ENCODE measurements at regions not wholly inside any gene's neighbourhood (a gene's known extent, or its start where the extent isn't known, plus 50 kb on each side); places are given as distances from the start of the nearest gene placed in this dataset.

DNA sequence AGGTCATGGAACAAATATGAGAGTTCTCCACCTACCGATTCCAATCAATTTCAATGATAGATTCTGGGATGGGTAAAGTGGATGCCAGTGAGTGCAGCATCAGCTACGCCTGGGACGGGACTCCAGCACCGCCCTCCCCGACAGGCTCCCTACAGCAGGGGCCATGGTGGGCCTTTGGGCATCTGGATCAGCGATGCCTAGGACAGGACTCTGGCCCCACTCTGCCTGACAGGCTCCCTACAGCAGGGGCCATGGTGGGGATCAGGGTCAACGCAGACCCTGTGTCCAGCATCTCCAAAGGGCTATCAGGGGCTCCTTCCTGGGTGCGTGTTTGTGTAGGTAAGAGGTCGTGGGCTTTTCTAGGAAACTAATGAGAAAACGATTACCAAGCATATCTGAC is 111.2 kb upstream of the TCERG1L start:
- DNase-seq (ENCODE audit: low read depth in 4 of 6, low spot score in 6 of 6), result no peak
- H3K27me3 ChIP-seq (ENCODE audit: control insufficient read depth, insufficient read depth, low read length), result no peaks in the 10 kb centered on the region
- peaks cover 17% of the 10 kb centered on the region for H3K4me1 ChIP-seq (ENCODE audit: control insufficient read depth, insufficient read depth, low read length)
- H3K36me3 ChIP-seq (ENCODE audit: control insufficient read depth, insufficient read depth, low read length), result no peaks in the 10 kb centered on the region
- H3K9me3 ChIP-seq (ENCODE audit: control insufficient read depth, insufficient read depth, low read length), result no peaks in the 10 kb centered on the region
- WGBS (ENCODE audit: insufficient coverage), result 98% methylated on average over 7 of the region's 10 CpGs
- no peak overlapping the region for H3K4me3 ChIP-seq (ENCODE audit: low read depth, low read length)
- H3K27ac ChIP-seq (ENCODE audit: low read depth, low read length), result no peak overlapping the region

DNA sequence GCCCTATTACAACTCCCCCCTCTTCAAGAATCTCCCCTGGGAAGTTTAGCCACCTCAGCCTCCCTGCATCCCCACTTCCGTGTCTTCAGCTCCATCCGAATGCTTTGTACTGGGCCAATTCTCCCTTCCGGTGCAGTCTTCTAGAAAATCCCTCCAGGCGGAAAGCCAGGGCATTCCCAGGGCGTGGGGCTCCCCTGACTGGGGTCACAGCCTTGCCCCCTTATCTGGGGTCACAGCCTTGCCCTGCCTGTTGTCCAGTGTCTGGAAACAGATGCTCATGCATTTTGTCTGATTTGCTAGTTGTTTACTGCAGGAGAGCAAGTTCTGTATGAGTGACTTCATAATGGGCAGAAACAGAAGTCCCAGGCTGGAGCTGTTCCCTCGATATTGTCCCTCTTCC is 112.5 kb upstream of the TCERG1L start:
- no peaks in the 10 kb centered on the region for H3K9me3 ChIP-seq (ENCODE audit: control insufficient read depth, insufficient read depth, low read length)
- WGBS (ENCODE audit: insufficient coverage), result 83% methylated on average over 6 of the region's 6 CpGs

DNA sequence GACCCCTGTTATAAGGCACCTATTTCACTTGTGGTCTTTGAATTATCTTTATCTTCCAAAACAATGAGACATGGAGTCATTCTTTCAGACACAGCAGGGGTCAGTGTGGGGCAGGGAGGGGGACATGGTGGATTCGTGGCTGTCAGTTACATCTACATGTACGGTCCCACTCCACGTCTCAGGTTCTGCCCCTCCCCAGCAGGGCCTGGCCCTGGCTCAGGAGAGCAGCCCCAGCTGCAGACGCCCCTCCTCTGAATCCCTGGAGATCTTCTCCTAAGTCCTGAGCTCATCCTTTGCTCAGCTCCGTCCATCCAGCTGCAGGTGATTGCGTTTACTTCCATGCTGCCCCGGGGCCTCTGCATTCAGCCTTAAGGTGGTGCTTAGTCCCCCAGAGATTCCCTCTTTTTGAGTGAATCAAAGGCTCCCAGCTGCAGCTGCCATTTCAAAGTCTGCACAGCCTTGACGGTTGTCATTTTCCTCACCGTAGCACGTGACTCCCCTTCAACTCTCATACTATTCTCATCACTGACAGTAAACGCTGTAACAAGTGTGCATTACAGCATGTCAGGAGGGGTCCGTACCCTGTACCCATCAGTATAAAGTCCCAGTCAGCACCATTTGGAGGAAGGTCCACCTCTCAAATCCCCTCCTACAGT is 113.4 kb upstream of the TCERG1L start:
- no peaks in the 10 kb centered on the region for H3K36me3 ChIP-seq (ENCODE audit: control insufficient read depth, insufficient read depth, low read length)
- 80% methylated on average over 12 of the region's 12 CpGs for WGBS (ENCODE audit: insufficient coverage)
- H3K27me3 ChIP-seq (ENCODE audit: control insufficient read depth, insufficient read depth, low read length), result peaks cover 2% of the 10 kb centered on the region
- no peak for DNase-seq (ENCODE audit: low read depth in 4 of 6, low spot score in 6 of 6)
- H3K4me3 ChIP-seq (ENCODE audit: low read depth, low read length), result no peak overlapping the region
- H3K9me3 ChIP-seq (ENCODE audit: control insufficient read depth, insufficient read depth, low read length), result no peaks in the 10 kb centered on the region
- H3K27ac ChIP-seq (ENCODE audit: low read depth, low read length), result no peak overlapping the region
- peaks cover 20% of the 10 kb centered on the region for H3K4me1 ChIP-seq (ENCODE audit: control insufficient read depth, insufficient read depth, low read length)

More for the DNA sequence above, 112.5 kb upstream of the TCERG1L start:
- no peak for DNase-seq (ENCODE audit: low read depth in 4 of 6, low spot score in 6 of 6)
- Histone ChIP-seq H3K4me1 (ENCODE audit: control insufficient read depth, insufficient read depth, low read length) (peaks cover 17% of the 10 kb centered on the region), H3K4me3 (ENCODE audit: low read depth, low read length) (no peak overlapping the region), H3K36me3 (ENCODE audit: control insufficient read depth, insufficient read depth, low read length) (no peaks in the 10 kb centered on the region), H3K27ac (ENCODE audit: low read depth, low read length) (no peak overlapping the region), H3K27me3 (ENCODE audit: control insufficient read depth, insufficient read depth, low read length) (no peaks in the 10 kb centered on the region)

DNA sequence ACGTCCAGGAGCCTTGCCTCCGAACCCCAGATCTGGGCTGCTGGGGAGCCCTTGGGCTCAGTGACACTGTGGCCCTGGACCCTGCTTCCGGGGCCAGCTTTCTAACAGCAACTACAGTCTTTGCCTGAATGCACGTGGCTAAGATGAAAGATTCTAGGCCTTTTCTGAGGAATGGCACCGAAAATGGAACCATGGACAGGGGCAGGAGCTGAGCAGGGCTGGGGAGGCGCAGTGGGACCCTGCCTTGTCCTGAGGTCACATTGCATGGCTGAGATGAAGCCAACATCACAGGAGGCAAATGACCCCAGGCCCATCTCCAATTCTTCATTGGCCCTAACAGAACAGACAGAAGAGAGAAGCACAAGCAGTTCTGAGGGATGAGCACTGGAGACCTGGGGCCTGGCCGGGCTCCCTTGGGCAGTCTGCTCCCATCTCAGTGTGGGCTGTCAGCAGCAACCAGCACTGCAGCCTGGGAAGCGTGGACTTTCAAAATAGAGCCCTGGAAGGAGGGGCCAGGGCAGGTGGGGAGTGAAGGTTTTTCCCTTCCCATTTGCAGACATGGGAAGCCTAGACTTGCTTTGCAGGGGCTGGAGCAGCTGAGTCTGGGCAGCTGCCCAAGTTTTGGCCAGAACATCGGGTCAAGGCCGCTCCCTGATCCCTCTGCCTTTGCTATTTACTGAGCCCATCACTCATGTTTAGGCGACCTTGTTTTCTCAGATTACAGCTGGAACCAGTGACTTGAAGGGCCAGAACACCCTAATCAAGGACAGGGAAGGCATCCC is 114.4 kb upstream of the TCERG1L start:
- Histone ChIP-seq H3K36me3 (ENCODE audit: control insufficient read depth, insufficient read depth, low read length) (no peaks in the 10 kb centered on the region), H3K27me3 (ENCODE audit: control insufficient read depth, insufficient read depth, low read length) (peaks cover 4% of the 10 kb centered on the region), H3K4me3 (ENCODE audit: low read depth, low read length) (no peak overlapping the region), H3K9me3 (ENCODE audit: control insufficient read depth, insufficient read depth, low read length) (no peaks in the 10 kb centered on the region), H3K4me1 (ENCODE audit: control insufficient read depth, insufficient read depth, low read length) (peaks cover 25% of the 10 kb centered on the region), H3K27ac (ENCODE audit: low read depth, low read length) (no peak overlapping the region)
- 78% methylated on average over 9 of the region's 11 CpGs for WGBS (ENCODE audit: insufficient coverage)
- peak in 1 of 6 donors; percentile 35 for DNase-seq (ENCODE audit: low read depth in 4 of 6, low spot score in 6 of 6)

DNA sequence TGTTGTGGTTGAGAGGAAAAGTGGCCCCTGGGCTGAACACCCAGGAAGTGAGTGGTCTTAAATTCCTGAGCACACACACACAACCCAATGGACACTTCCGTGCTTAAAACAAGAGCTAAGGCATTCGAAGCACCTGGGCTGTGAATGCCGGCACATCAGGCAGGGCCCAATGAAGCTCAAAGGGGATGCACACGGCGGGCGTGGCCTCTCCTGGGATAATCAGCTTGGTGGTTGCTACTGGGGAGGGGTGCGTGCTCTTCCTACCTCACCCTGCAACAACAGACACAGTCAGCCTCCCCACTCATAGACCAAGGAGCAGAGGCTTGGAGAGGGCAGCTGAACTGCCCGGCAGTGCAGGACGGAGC is 115.0 kb upstream of the TCERG1L start:
- no peak overlapping the region for H3K4me3 ChIP-seq (ENCODE audit: low read depth, low read length)
- WGBS (ENCODE audit: insufficient coverage), result 62% methylated on average over 2 of the region's 9 CpGs
- no peak overlapping the region for H3K27ac ChIP-seq (ENCODE audit: low read depth, low read length)
- no peaks in the 10 kb centered on the region for H3K36me3 ChIP-seq (ENCODE audit: control insufficient read depth, insufficient read depth, low read length)
- peaks cover 5% of the 10 kb centered on the region for H3K27me3 ChIP-seq (ENCODE audit: control insufficient read depth, insufficient read depth, low read length)
- no peak for DNase-seq (ENCODE audit: low read depth in 4 of 6, low spot score in 6 of 6)
- H3K9me3 ChIP-seq (ENCODE audit: control insufficient read depth, insufficient read depth, low read length), result no peaks in the 10 kb centered on the region
- peaks cover 30% of the 10 kb centered on the region for H3K4me1 ChIP-seq (ENCODE audit: control insufficient read depth, insufficient read depth, low read length)

DNA sequence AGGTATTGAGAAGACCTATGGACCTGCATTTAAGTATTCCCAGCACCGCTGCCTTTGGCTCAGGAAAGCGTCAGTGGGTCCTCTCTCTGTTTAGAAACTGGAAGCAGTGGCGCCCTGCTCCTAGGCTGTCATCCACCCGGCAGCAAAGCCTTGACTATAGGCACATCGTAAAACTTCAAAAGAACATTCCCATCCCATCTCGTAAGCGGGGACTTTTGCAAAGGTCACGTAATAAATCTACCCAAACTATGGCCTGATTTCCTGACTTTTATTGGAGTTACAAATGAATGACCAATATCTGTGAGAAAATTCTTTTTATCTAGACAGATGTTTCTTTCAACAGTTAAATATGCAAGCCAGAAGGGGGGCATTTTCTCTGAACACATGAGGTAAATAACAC is 115.8 kb upstream of the TCERG1L start:
- H3K4me3 ChIP-seq (ENCODE audit: low read depth, low read length), result no peak overlapping the region
- peaks cover 38% of the 10 kb centered on the region for H3K4me1 ChIP-seq (ENCODE audit: control insufficient read depth, insufficient read depth, low read length)
- H3K27me3 ChIP-seq (ENCODE audit: control insufficient read depth, insufficient read depth, low read length), result peaks cover 11% of the 10 kb centered on the region
- DNase-seq (ENCODE audit: low read depth in 4 of 6, low spot score in 6 of 6), result no peak
- H3K27ac ChIP-seq (ENCODE audit: low read depth, low read length), result no peak overlapping the region
- WGBS (ENCODE audit: insufficient coverage), result 39% methylated on average over 5 of the region's 8 CpGs
- no peaks in the 10 kb centered on the region for H3K36me3 ChIP-seq (ENCODE audit: control insufficient read depth, insufficient read depth, low read length)
- no peaks in the 10 kb centered on the region for H3K9me3 ChIP-seq (ENCODE audit: control insufficient read depth, insufficient read depth, low read length)

DNA sequence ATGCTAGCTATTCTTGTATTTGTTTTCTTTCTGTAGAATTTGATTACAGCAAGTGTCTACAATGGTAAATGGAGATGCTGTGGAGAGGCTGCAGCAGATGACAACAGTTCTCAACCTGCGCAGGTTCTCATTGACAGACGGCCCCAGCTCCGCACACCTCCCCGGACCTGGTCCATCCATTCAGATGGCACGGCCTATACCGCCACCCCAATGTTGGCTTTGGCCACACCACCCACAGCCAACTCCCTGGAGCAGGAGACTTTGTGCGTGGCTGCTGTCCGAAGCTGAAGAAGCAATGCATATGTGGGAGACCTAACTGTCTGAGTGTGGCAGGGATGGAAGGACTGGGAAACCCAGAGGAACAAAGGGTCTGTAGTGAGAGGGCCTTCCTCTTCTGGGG is 116.4 kb upstream of the TCERG1L start:
- H3K36me3 ChIP-seq (ENCODE audit: control insufficient read depth, insufficient read depth, low read length), result no peaks in the 10 kb centered on the region
- no peaks in the 10 kb centered on the region for H3K9me3 ChIP-seq (ENCODE audit: control insufficient read depth, insufficient read depth, low read length)
- no peak overlapping the region for H3K27ac ChIP-seq (ENCODE audit: low read depth, low read length)
- no peak overlapping the region for H3K4me3 ChIP-seq (ENCODE audit: low read depth, low read length)
- WGBS (ENCODE audit: insufficient coverage), result no CpG with 5 or more reads among the region's 8 CpGs
- H3K4me1 ChIP-seq (ENCODE audit: control insufficient read depth, insufficient read depth, low read length), result peaks cover 41% of the 10 kb centered on the region
- H3K27me3 ChIP-seq (ENCODE audit: control insufficient read depth, insufficient read depth, low read length), result peaks cover 17% of the 10 kb centered on the region
- DNase-seq (ENCODE audit: low read depth in 4 of 6, low spot score in 6 of 6), result no peak

DNA sequence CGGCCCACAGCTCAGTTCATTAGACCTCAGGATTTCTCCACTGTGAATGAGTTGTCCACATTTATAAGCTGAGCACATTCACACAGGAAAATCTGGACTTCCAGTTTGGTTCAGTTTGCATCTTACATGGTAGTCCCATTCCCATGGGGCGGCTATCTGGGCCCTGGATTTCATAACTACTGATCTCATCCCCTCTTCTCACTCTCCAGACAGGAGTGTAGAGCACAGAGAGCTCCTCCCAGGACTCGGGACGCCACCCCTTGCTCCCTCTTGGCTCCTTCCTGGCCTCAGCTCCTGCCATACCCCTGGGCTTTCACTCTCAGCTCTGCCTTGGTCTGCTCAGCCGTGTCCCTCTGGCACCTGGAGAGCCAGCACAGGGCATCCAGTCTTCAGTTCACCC is 117.6 kb upstream of the TCERG1L start:
- Histone ChIP-seq H3K27ac (ENCODE audit: low read depth, low read length) (no peak overlapping the region), H3K36me3 (ENCODE audit: control insufficient read depth, insufficient read depth, low read length) (no peaks in the 10 kb centered on the region), H3K4me1 (ENCODE audit: control insufficient read depth, insufficient read depth, low read length) (peaks cover 41% of the 10 kb centered on the region), H3K27me3 (ENCODE audit: control insufficient read depth, insufficient read depth, low read length) (peaks cover 18% of the 10 kb centered on the region), H3K4me3 (ENCODE audit: low read depth, low read length) (no peak overlapping the region), H3K9me3 (ENCODE audit: control insufficient read depth, insufficient read depth, low read length) (no peaks in the 10 kb centered on the region)
- DNase-seq (ENCODE audit: low read depth in 4 of 6, low spot score in 6 of 6), result no peak
- 99% methylated on average over 4 of the region's 5 CpGs for whole genome bisulfite sequencing (ENCODE audit: insufficient coverage)

DNA sequence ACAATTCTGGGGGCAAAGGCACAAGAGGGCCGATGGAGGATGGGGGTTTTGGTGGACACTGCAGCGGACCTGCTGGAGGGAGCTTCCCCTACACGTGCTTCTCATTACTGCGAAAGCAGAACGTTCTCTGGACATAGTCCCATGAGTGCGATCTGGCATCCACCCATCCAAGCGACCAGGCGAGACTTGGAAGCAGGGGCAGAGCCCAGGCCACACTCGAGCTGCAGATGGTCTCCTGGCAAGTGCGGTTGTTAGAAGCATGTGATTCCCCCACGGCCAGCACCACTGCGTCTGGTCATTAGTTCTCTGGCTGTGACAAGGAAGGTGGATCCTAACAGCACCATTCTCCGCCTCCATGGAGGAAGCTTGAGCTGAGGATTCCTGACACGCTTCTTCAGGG is 118.4 kb upstream of the TCERG1L start:
- DNase-seq (ENCODE audit: low read depth in 4 of 6, low spot score in 6 of 6), result peak in 1 of 6 donors; percentile 49
- no peak overlapping the region for H3K4me3 ChIP-seq (ENCODE audit: low read depth, low read length)
- H3K27ac ChIP-seq (ENCODE audit: low read depth, low read length), result no peak overlapping the region
- peaks cover 18% of the 10 kb centered on the region for H3K27me3 ChIP-seq (ENCODE audit: control insufficient read depth, insufficient read depth, low read length)
- no peaks in the 10 kb centered on the region for H3K9me3 ChIP-seq (ENCODE audit: control insufficient read depth, insufficient read depth, low read length)
- peaks cover 41% of the 10 kb centered on the region for H3K4me1 ChIP-seq (ENCODE audit: control insufficient read depth, insufficient read depth, low read length)
- 62% methylated on average over 12 of the region's 14 CpGs for WGBS (ENCODE audit: insufficient coverage)
- H3K36me3 ChIP-seq (ENCODE audit: control insufficient read depth, insufficient read depth, low read length), result no peaks in the 10 kb centered on the region
